Mesothelial cell of epicardium (in vitro differentiated cells): ENCODE measurements at regions not wholly inside any gene's neighbourhood (a gene's known extent, or its start where the extent isn't known, plus 50 kb on each side); places are given as distances from the start of the nearest gene placed in this dataset.

ENCODE experiments used
- DNase-seq, 2 experiments: peaks; one replicate each; pipeline ENCODE4 v3.0.0; 2021; ENCODE audit warnings: low spot score in 2 of 2; ENCODE audit not compliant: unreplicated experiment in 2 of 2
- H3K27ac Mint-ChIP-seq: 2 replicates; pipeline ENCODE4 v1.8.0; 2021; ENCODE audit warnings: mixed read lengths
- H3K27me3 Mint-ChIP-seq: 2 replicates; pipeline ENCODE4 v1.8.0; 2021; ENCODE audit warnings: low read depth, mixed read lengths
- H3K36me3 Mint-ChIP-seq: 2 replicates; pipeline ENCODE4 v1.8.0; 2021; ENCODE audit warnings: mixed read lengths
- H3K4me1 Mint-ChIP-seq: 2 replicates; pipeline ENCODE4 v1.8.0; 2021; ENCODE audit warnings: mixed read lengths
- H3K4me3 Mint-ChIP-seq: 2 replicates; pipeline ENCODE4 v1.8.0; 2021; ENCODE audit warnings: mild to moderate bottlenecking, moderate library complexity, mixed read lengths
- H3K9me3 Mint-ChIP-seq: 2 replicates; pipeline ENCODE4 v1.8.0; 2021; ENCODE audit warnings: mixed read lengths
- TF ChIP-seq, protein P1 (sequence below): fragments of 200-600 bp; sonication (generic); IDR thresholded peaks from one replicate; pipeline ENCODE4 v1.5.0; 2021; ENCODE audit warnings: antibody characterized with exemption; ENCODE audit not compliant: unreplicated experiment

DNA sequence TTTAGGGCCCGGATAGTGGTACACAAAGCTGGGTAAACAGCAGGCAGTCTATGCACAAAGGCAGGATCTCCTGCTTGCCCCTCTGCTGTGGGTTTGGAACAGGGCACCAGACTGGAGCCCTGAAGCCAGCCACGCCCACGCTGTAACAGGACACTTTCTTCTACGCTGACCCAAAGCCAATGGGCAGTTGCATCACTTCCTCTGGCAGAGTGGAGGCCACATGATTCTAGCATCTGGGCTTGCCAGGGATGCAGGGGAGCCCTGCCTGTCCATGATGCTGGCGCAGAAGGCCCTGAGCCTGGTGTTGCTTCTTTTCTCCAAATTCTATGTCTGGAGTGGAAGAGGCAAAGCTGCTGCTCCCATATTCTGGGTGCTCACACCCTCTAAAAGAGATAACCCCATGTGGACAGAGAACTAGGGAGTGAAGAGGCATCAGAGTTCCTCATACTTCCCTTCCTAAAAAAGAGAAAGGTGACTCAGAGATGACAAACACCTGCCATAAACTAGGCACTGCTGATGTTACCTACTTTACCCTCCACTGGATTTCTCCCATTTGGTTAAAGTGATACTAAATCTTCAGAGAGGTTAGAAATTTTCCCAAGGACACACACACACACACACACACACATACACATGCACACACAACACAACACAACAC lies 260.3 kb upstream of the KLF4 start:
- no peak overlapping the region for H3K27ac Mint-ChIP-seq
- H3K4me1 Mint-ChIP-seq, result no peaks in the 10 kb centered on the region
- H3K9me3 Mint-ChIP-seq, result no peaks in the 10 kb centered on the region
- TF ChIP-seq, protein P1, sequence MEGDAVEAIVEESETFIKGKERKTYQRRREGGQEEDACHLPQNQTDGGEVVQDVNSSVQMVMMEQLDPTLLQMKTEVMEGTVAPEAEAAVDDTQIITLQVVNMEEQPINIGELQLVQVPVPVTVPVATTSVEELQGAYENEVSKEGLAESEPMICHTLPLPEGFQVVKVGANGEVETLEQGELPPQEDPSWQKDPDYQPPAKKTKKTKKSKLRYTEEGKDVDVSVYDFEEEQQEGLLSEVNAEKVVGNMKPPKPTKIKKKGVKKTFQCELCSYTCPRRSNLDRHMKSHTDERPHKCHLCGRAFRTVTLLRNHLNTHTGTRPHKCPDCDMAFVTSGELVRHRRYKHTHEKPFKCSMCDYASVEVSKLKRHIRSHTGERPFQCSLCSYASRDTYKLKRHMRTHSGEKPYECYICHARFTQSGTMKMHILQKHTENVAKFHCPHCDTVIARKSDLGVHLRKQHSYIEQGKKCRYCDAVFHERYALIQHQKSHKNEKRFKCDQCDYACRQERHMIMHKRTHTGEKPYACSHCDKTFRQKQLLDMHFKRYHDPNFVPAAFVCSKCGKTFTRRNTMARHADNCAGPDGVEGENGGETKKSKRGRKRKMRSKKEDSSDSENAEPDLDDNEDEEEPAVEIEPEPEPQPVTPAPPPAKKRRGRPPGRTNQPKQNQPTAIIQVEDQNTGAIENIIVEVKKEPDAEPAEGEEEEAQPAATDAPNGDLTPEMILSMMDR, result no peak
- DNase-seq, result no peak
- H3K4me3 Mint-ChIP-seq, result no peak overlapping the region
- H3K27me3 Mint-ChIP-seq, result no peaks in the 10 kb centered on the region
- H3K36me3 Mint-ChIP-seq, result no peaks in the 10 kb centered on the region

DNA sequence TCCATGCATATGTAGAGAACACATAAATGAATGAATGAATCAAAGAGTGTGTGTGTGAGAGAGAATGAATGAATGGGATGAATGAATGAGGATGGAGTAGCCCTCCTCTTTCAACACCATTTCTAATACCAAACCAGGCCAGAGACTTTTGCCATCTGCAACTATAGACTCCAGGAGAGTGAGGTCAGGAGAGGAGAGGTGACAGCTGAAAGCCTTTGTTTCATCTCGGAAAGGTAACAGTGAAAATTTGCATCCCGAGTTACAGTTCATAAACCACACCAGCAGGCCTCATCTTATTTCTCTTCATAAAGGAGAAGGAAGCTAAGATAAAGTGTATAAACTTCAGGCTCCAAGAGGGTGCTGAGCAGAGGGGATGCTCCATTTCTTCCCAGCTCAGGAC lies 255.3 kb upstream of the KLF4 start:
- DNase-seq, result no peak
- Mint-ChIP-seq H3K27me3 (no peaks in the 10 kb centered on the region), H3K36me3 (no peaks in the 10 kb centered on the region), H3K9me3 (no peaks in the 10 kb centered on the region), H3K27ac (no peak overlapping the region), H3K4me3 (no peak overlapping the region), H3K4me1 (peaks cover 1% of the 10 kb centered on the region)
- TF ChIP-seq, protein P1, result no peak

DNA sequence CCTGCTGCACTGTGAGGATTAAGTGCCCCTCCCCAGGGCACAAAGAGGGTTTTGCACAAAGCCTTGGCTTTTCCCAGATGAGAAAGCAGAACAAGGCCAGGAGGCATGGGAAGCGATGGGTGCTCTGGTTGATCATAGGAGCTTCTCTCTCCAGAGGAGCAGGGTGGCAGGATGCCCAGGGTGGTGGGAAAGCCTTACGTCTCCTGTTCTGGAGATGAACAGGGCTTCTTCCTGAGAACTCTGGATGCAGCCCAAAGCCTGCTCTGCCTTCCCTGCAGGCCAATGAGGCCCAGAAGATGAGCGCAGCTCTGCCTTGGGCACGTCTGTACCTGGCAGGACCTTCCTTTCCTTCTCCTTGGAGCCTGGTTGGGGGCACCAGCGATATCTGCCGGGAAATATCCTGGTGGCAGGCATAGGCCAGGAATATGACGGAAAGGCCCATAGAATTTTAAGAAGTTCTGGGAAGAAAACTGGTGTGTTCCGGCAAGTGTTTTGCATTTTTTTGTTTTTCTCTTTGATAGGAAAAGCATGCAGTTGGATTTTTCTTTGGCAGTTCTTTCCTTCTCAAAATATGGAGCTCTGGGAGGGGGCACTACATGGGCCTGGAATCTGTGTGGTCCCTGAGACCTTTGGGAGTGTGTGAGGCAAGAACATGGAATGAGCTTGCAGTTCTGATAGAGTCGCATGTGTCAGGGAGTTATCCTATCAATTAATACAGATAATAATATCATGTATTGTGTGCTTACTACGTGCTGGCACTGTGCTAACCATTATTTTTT lies 253.2 kb upstream of the KLF4 start:
- H3K4me1 Mint-ChIP-seq, result peaks cover 10% of the 10 kb centered on the region
- H3K36me3 Mint-ChIP-seq, result no peaks in the 10 kb centered on the region
- no peaks in the 10 kb centered on the region for H3K27me3 Mint-ChIP-seq
- no peak overlapping the region for H3K4me3 Mint-ChIP-seq
- DNase-seq, result no peak
- TF ChIP-seq, protein P1, result no peak
- no peaks in the 10 kb centered on the region for H3K9me3 Mint-ChIP-seq
- no peak overlapping the region for H3K27ac Mint-ChIP-seq

DNA sequence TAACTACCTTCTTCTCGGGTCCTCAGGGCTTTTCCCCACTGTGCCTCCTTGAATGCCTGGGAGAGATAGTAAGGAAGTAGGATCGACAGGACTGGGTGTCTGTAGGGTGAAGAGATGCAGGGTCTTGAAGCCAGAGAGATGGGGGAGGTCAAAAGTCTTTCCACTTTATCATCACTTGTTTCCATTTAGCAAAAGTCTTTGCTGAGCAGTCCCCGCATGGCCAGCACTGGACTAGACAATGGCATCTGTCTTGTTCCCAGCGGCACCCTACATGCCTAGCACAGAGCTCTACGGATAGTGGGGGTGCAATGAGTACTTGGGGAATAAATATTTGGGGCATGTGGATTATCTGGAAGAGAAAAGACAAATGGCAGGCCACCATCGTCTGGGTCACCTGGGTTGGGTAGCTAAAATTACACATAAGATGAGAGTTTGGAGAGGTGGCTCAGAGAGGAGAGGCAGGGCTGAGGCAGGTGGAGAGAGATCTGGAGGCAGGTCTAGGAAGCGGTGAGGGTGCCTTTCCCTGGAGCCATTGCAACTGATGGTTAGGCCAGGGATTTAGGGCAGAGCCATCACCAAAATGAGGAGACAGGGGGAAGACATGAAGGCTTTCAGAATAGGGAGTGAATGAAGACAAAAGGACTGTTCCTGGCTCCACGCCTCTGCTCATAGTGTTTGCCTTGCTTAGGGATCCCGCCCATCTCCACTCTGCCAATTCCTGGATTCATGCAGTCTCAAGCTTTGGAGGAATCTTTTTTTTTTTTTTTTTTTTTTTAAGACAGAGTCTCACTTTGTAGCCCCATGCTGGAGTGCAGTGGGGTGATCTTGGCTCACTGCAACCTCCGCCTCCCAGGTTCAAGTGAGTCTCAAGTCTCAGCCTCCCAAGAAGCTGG lies 250.8 kb upstream of the KLF4 start:
- Mint-ChIP-seq H3K27me3 (no peaks in the 10 kb centered on the region), H3K4me1 (peaks cover 16% of the 10 kb centered on the region), H3K36me3 (no peaks in the 10 kb centered on the region), H3K27ac (no peak overlapping the region), H3K4me3 (no peak overlapping the region), H3K9me3 (no peaks in the 10 kb centered on the region)
- TF ChIP-seq, protein P1, result no peak
- DNase-seq, result no peak

DNA sequence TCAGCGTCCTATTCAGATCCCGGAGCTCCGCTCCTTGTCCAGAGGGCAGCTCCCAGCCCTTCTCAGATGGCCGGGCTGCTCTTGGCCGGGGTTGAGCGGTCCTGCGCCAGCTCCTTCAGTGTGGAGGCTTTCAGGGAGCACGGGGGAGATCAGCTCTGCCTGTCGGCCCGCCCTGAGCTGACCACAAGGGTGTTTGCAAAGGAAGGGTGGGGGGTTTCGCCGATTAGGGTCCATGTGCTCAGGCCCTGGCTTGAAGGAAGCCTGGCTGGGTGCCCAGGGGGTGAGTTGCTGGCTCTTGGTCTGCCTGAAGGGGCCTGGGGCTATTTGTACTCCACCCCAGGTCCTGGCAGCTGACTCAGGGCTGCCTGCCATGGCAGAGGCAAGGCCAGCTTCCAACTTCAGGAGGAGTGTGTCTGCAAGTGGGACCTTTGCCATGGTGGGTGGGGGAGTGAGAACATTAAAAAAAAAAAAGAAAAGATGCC lies 250.1 kb upstream of the KLF4 start:
- TF ChIP-seq, protein P1, result no peak
- no peak for DNase-seq
- H3K4me1 Mint-ChIP-seq, result peaks cover 16% of the 10 kb centered on the region
- no peak overlapping the region for H3K27ac Mint-ChIP-seq
- no peaks in the 10 kb centered on the region for H3K27me3 Mint-ChIP-seq
- no peaks in the 10 kb centered on the region for H3K36me3 Mint-ChIP-seq
- H3K4me3 Mint-ChIP-seq, result no peak overlapping the region
- no peaks in the 10 kb centered on the region for H3K9me3 Mint-ChIP-seq
